Glutamatergic neuron (in vitro differentiated cells): ENCODE measurements at regions not wholly inside any gene's neighbourhood (a gene's known extent, or its start where the extent isn't known, plus 50 kb on each side); places are given as distances from the start of the nearest gene placed in this dataset.

Source experiments
- DNase-seq: peaks from one replicate; pipeline ENCODE4 v3.0.0; 2022
- H3K27ac Mint-ChIP-seq: one replicate; pipeline ENCODE4 v1.8.0; 2020; ENCODE audit warnings: mild to moderate bottlenecking, mixed read lengths, inconsistent platforms; ENCODE audit not compliant: unreplicated experiment
- H3K27me3 Mint-ChIP-seq: one replicate; pipeline ENCODE4 v1.8.0; 2020; ENCODE audit warnings: mild to moderate bottlenecking, moderate library complexity, mixed read lengths, inconsistent platforms; ENCODE audit not compliant: unreplicated experiment
- H3K36me3 Mint-ChIP-seq: one replicate; pipeline ENCODE4 v1.8.0; 2020; ENCODE audit warnings: mild to moderate bottlenecking, mixed read lengths, inconsistent platforms; ENCODE audit not compliant: unreplicated experiment
- H3K4me1 Mint-ChIP-seq: one replicate; pipeline ENCODE4 v1.8.0; 2020; ENCODE audit warnings: mild to moderate bottlenecking, low read depth, mixed read lengths, inconsistent platforms; ENCODE audit not compliant: unreplicated experiment
- H3K4me3 Mint-ChIP-seq: one replicate; pipeline ENCODE4 v1.8.0; 2020; ENCODE audit warnings: mild to moderate bottlenecking, mixed read lengths, inconsistent platforms; ENCODE audit not compliant: unreplicated experiment
- H3K9me3 Mint-ChIP-seq: one replicate; pipeline ENCODE4 v1.8.0; 2020; ENCODE audit warnings: mild to moderate bottlenecking, moderate library complexity, mixed read lengths, inconsistent platforms; ENCODE audit not compliant: unreplicated experiment
- CTCF ChIP-seq: fragments of 200-600 bp; sonication (generic); IDR thresholded peaks from one replicate; pipeline ENCODE4 v1.5.0; 2021; ENCODE audit not compliant: partially characterized antibody, unreplicated experiment

GRCh38 chr11:27914080-27914479, 193.9 kb downstream of the KIF18A start:
- no peaks in the 10 kb centered on the region for H3K36me3 Mint-ChIP-seq
- H3K4me1 Mint-ChIP-seq, result no peaks in the 10 kb centered on the region
- H3K27ac Mint-ChIP-seq, result no peak overlapping the region
- H3K27me3 Mint-ChIP-seq, result peaks cover 2% of the 10 kb centered on the region
- no peak for TF ChIP-seq CTCF
- no peak for DNase-seq
- no peaks in the 10 kb centered on the region for H3K9me3 Mint-ChIP-seq
- H3K4me3 Mint-ChIP-seq, result no peak overlapping the region

DNA sequence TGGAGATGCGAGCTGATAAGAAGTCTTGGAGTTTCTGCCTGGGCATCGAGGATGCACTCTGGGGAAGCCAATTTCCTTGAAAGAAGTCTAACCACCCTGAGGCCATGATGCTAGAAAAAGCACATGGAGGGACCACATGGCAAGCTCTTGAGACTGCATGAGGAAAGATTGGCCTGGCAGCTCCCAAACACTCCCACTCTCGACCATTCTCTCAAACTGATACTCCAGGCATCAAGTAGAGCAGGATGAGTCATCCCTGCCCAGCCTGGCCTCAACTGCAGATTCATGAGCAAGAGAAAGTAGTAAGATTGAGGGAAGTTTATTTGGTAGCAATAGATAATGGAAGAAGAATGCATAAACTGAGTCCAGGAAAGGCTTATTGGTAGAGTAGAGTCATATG, 194.3 kb downstream of the KIF18A start:
- Mint-ChIP-seq H3K27ac (no peak overlapping the region), H3K36me3 (no peaks in the 10 kb centered on the region), H3K4me1 (no peaks in the 10 kb centered on the region), H3K4me3 (no peak overlapping the region), H3K27me3 (peaks cover 2% of the 10 kb centered on the region), H3K9me3 (no peaks in the 10 kb centered on the region)
- DNase-seq, result no peak
- no peak for TF ChIP-seq CTCF

DNA sequence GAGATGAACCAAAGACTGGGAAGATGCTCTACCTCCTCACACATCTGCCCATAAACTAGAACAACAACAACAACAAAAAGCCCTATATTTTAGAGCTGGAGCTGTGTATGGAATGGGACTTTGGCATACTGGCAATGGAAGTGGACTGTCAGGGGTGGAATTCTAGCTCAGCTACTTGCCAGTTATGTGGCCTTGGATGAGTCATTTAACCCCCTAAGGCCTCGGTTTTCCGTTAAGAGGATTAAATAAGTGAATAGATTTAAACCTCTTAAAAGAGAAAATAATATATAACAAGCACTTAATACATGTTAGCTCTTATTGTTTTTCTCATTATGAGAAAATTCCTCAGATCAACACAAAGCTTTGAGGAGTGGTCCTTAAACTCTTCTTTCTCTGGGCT, 195.0 kb downstream of the KIF18A start:
- Mint-ChIP-seq H3K4me3 (no peak overlapping the region), H3K27me3 (peaks cover 2% of the 10 kb centered on the region), H3K36me3 (no peaks in the 10 kb centered on the region), H3K9me3 (no peaks in the 10 kb centered on the region), H3K27ac (no peak overlapping the region), H3K4me1 (no peaks in the 10 kb centered on the region)
- no peak for TF ChIP-seq CTCF
- DNase-seq, result no peak

DNA sequence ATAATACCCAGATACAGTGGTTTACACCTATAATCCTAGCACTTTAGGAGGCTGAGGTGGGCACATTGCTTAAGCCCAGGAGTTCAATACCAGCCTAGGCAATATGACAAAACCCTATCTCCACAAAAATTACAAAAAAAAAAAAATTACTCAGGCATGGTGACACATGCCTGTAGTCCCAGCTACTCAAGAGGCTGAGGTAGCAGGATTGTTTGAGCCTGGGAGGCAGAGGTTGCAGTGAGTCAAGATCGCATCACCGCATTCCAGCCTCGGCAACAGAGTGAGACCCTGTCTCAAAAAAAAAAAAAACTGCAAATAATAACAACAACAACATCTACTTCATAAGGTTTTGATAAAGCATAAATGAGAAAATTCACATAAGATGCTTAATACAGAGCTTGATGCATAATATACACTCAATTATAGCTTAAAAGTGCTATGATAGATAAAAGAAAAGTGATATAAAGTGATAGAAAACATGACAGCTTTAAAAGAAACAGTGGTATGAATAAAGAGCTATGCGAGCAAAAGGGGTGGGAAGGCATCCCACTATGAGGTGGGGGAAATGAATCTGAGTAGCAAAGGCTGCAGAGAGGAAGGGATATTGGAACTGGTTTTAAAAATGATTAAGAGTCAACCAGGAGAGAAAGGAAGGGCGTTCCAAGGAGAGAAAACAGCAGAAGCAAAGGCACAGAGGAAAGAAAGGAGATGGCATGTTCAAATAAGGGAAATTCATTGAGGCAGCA, 197.6 kb downstream of the KIF18A start:
- H3K27ac Mint-ChIP-seq, result no peak overlapping the region
- TF ChIP-seq CTCF, result no peak
- no peak overlapping the region for H3K4me3 Mint-ChIP-seq
- no peak for DNase-seq
- H3K27me3 Mint-ChIP-seq, result peaks cover 2% of the 10 kb centered on the region
- no peaks in the 10 kb centered on the region for H3K9me3 Mint-ChIP-seq
- no peaks in the 10 kb centered on the region for H3K36me3 Mint-ChIP-seq
- H3K4me1 Mint-ChIP-seq, result no peaks in the 10 kb centered on the region

DNA sequence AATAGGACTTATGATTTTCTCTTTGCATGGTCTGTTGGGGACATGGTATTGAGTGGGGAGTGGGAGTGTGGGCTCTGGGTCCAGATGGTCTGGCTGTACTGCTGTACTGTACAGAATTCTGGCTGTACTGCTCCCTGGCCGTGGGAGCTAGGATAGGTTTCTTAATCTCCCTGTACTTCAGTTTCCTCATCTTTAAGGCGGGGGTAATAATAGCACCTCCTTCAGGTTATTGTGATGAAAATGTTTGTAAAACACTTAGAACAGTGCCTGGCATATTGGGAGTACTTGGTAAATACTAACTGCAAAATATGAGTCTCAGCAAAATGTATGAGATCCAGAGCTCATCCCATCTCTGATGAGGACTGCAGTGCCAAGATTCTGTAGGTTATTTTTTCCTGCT, 198.6 kb downstream of the KIF18A start:
- no peak for DNase-seq
- H3K27me3 Mint-ChIP-seq, result peaks cover 2% of the 10 kb centered on the region
- H3K36me3 Mint-ChIP-seq, result no peaks in the 10 kb centered on the region
- H3K9me3 Mint-ChIP-seq, result no peaks in the 10 kb centered on the region
- no peak overlapping the region for H3K27ac Mint-ChIP-seq
- H3K4me3 Mint-ChIP-seq, result no peak overlapping the region
- TF ChIP-seq CTCF, result no peak
- H3K4me1 Mint-ChIP-seq, result no peaks in the 10 kb centered on the region
